Stimulated activated CD8-positive, alpha-beta memory T cell treated with anti-CD3 and anti-CD28 coated beads, Interleukin-12 subunit alpha, Interleukin-12 subunit beta, amount 100 ng/mL, for 24 hours (primary cell): ENCODE measurements at regions not wholly inside any gene's neighbourhood (a gene's known extent, or its start where the extent isn't known, plus 50 kb on each side); places are given as distances from the start of the nearest gene placed in this dataset.
"Not testable (repeated sequence)": the region's sequence is repeated elsewhere in the genome, so short reads cannot be mapped to it uniquely, and the experiment has no call there.

Experiments
- DNase-seq: peaks from one replicate; pipeline ENCODE4 v3.0.0-alpha.2; 2020; ENCODE audit errors: extremely low read depth

DNA sequence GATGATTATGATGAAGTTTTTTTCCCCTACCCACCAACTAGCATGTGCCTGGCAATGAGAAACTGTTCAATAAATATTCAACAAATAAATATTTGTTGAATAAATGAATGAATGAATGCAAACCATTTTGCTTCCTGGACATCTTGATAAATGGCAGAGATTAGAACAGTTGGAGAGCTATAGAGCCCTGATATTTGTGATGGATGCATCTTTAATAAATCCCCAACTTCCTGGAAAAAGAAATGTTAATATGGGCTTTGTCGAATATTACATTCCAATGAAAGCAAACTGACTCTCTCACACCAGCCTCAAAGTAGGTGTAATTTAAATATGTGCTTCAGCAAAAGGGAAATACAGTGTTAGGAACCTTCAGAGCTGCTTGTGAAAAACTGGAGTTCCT is 419.7 kb downstream of the MID1IP1 start:
- DNase-seq = no peak

DNA sequence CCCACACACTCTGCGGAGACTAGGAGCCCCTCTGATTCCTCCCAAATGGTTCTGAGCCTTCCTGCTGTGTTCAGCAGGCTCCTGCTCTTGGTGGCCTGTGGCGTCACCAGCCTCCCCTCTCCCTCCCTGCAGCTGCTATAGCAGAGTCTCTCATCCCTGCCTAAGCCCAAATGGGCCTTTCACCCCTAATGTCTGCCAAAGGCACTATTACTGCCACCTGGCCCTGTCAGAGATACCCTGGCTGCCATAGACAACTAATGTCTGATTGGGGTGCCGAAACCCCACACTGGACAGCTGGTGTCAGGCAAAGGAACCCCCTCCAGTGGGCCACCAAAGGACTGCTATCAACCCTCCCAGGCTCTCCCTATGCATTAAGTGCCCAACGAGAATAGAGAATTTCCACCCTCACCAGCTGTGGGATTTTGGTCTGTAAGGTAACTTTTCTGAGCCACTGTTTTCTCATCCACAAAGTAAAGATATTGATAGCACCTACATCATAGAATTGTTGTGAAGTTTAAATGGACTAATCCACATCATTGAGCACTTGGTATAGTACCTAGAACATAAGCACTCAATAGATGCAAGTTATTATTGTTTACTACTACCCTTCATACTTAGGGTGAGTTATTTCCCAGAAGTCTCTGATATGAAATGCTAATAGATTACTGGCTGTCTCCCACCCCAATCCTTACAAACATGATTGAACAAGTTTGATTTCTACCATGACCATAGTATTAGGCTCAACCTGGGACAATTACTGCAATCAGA is 421.3 kb downstream of the MID1IP1 start:
- no peak for DNase-seq

DNA sequence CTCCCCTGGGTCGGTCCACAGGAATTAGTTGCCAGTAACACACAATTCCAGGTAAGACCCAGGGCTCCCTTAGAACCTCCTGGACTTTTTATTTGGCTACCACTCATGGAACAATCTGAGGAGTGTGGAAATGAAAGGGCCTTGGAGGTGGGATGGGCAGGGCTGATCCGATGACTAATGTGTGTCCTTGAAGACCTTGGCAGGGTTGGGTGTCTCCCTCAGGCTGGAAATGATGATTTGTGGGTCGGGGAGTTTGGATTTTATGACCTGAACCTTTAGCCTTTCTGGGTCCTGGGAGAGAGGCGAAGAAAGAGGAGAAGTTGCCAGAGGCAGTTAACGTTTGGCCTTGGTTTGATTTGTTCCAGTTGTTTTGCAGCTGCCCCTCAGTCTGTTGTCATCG is 425.0 kb downstream of the MID1IP1 start:
- DNase-seq = no peak

DNA sequence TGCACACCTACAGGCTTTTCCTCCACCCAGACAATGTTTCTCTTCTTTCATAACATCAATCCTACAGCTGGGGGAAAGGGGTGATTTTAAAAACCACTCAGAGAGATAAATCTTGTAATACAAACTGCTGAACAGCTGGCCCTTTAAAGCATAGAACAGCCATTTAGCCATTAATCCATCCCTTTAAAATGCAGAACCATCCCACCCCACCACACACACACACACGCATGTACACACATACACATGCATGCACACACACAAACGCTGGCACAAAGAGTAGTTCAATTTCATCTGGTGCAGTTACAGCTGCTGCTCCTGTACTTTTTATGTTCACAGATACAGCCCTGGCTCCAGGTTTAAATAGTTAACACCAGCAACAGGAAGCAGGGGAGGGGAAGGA is 426.1 kb downstream of the MID1IP1 start:
- DNase-seq = no peak

DNA sequence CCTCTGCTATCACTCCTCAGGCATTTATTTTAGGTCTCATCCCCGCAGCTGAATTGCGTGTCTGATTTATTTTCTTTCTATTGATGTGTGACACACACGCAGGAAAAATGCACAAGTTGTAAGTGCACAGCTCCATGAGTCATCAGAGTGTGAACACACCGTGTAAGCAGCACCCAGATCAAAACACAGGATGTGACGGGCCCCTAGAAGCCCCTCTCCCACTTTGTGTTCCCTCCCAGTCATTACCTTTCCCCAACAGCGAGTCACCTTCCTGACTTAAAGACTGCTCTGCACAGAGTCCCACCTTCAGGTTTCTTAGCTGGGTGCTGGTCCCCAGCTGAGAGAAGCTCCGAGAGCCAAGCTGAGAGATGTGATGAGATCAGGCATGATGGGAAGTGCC is 436.7 kb downstream of the MID1IP1 start:
- DNase-seq = no peak

DNA sequence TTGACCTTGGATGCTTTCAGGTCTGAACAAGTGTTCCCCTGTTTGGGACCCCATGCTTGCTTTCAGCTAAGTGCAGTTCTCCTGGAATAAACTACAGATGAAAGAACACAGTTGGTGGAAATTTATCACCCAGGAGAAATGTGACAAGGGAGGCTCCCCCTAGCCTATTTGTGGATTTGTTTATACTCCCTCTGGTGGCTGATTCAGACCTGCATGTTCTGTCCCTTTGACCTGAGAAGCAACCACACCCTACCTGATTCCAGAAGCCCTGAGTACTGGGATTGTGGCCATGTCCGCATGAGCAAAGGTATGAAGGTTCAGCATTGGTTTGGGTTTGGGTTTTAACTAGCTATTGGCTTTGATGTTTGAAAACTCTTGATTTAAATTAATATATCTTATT is 440.9 kb downstream of the MID1IP1 start:
- no peak for DNase-seq

DNA sequence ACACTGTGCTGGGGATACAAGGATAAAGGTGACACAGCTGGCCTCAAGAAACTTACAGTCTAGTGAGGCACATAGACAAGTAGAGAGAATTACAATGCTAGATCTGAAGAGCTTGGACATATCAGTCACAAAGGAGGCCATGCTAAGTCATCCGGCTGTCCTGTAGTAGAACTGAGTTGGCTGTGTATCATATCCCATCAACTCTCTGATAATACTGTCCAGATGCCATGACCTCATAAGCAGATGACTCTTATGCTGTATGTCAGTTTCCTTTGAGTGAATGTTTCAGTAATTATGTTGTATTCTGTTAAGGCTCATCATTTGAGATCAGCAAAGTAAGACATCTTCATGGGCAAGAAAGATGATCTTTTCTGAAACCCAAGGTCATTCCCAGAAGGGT is 442.9 kb downstream of the MID1IP1 start:
- no peak for DNase-seq

DNA sequence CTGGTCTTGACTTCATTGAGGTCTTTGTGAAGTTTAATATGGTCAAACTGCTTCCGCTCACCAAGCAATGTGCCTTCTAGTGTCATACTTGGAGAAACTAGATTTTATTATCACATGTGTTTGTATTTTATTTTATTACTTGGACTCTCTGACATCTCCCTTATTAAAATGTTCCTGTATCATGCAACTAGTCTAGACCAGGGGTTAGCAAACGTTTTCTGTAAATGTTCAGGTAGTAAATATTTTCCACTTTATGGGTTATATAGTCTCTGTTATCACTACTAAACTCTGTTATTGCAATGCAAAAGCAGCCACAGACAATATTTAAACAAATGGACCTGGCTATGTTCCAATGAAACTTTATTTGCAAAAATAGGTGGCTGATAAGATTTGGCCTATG is 443.8 kb downstream of the MID1IP1 start:
- no peak for DNase-seq

DNA sequence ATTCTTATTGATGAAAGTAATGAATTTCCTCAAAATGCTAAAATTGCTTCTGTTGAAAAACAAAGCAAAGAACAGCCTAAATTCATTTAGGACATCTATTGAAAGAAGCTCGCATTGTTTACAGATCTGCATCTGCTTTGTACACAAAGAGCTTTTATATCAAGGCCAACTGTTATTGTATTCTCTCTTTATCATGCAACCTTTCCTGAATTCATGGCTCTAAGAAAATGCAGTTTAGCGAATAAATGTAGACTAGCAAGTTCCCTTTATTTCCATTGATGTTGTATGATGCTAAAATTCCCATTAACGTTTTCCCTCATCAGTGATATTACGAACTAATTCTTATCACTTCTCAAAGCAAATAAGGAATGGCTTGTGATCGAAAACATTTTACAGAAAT is 446.3 kb downstream of the MID1IP1 start:
- DNase-seq = no peak

DNA sequence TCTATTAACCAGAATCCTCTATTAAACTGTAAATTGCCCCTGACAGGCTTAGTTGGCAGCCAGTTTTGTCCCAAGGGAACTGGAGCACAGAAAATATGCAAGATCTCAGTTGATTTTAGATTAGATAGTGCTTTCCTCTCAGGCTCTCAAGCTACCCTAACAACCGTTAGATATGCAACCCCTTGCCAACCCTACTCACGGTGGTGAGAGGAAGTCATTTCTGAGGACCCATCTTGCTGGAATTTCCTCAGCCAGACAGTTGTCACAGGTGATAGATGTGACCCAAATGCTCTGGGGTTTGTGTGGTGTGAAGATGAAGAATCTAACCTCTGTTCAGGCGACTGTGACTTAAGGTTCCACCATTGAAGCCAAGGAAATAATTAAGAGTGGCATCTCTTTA is 447.1 kb downstream of the MID1IP1 start:
- DNase-seq = no peak

DNA sequence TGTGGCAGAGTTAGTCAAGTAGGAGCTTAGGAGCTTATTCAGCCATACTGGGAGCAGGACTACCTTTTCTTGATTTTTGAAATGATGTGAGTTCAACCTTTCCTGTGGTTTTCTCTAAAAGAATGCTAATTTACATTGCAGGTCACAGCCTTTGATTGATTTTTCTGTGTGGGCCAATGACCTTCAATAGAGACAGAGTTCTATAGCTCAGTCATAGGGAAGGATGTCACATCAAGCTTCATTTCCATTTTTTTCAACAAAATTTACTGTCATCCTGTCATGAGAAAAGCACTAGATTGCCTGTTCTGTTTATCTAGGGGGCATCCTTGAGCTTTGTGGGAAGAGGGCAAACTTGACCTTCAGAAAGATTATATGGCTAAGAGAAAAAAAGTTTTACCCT is 448.7 kb downstream of the MID1IP1 start:
- DNase-seq = no peak

DNA sequence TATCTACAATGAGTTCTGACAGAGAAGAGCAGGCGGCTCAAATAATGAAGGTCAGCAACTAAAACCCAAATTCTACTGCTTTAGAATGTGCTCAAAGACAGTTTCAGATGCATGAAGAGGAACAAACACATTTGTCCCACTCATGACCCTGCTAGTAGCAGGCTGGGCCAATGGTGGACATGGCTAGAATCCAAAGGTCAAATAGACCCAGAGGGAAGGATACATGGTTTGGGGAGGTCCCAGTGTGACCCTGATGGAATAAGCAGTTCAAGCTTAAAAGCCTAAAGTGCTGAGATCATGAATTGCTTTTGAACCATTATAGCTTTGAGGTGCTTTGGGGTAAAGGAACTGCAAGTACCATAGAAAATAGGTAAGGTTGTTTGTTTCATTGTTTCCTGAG is 450.7 kb downstream of the MID1IP1 start:
- no peak for DNase-seq

DNA sequence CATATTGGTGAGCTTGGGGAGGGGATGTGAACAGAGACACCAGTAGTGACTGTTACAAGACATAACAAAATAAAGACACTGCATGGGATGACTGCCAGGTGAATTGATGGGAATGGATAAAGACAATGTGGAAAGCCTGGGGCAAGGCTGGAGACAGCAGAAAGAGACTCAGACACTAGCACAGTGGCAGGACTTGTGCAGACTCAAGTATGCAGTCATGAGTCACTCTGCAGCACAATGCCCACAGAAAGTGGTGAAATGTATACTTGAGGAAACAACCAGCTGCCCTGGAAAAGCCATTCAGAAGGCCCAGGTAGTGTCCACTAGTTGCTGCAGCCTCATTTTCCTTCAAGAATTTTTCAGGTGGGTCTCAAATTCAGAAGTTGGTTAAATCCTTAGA is 452.3 kb downstream of the MID1IP1 start:
- DNase-seq = no peak

DNA sequence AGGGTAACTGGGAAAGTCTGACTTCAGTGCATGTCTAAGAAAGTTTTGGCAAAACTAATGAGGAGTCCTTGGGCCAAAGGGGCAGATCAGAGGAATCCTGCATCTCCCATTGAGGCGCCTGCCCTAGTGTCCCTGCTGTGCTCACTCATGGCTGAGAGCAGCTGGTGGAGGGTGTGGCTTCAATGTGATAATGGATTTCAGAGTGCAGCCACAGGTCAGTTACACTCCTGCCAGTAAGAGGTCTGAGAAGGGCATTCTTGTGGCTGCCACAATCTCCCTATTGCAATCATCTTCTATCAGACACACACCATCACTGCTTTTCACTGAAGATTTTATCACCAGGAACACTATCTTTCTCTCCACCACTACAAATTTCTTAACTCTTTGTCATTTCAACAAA is 457.1 kb downstream of the MID1IP1 start:
- DNase-seq = no peak

DNA sequence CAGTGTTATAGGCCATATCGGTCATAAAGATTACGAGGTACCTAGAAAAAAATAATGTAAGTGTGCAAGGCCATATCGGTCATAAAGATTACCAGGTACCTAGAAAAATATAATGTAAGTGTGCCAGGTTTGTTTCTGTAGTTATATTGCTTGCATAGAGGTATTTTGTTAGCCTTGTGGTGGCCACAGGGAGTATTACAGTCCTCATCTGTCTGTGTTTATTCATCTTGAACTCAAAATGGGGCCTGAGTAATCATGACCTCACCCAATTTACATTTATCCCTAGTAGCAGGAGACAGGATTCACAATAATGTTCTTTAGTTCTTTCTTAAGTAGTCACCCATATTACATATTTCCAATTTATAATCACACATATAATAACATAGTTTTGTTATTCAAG is 459.7 kb downstream of the MID1IP1 start:
- DNase-seq = no peak

DNA sequence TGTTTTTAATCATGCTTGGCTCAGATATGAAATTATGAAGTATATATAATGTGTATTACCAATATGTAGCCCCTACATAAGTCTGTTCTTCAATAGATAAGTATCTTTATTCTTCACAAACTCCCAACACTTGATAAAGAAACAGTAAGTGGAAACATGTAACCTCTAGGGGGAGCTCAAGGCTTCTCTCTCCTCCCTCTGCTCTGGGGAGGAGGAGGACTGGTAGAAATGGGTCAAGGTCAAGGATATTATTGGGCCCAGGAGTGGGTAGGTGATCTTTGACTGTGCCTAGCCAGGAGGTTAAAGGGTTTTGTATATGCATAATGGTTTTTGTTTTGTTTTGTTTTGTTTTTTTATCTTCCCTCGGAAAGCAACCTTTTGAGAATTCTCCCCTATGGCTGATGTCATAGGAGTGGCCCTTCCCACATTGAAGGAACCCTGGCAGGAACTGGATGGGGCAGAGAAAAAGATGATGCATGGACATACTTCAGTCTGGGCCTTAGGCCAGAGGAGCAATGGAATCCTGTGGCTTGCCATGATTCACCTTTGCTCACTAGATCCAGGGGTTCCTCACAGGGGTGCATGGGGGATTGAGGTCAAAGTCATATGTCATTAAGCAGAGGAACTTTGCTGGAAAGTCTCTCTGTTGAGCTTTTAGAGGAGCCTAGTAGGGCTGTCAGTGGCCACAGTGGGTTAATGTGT is 460.3 kb downstream of the MID1IP1 start:
- DNase-seq = no peak

DNA sequence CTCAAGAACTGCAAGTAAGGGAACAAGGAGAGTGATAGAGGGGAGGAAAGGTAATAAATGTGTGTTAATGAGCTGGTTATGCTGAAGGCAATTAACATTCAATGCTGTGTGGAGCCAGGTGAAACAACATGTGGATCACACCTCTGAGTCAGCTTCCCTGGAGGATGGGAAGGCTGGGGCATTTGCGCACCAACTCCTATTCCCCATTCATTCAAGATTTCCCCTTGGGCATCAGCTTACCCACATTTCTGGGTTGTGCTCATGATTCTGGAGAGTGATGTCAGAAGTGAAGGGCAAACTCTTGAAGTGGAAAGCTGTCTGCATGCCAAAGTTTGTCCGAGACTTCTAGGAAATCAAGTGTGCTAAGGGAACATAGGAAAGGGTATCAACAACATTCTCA is 461.4 kb downstream of the MID1IP1 start:
- DNase-seq = no peak

DNA sequence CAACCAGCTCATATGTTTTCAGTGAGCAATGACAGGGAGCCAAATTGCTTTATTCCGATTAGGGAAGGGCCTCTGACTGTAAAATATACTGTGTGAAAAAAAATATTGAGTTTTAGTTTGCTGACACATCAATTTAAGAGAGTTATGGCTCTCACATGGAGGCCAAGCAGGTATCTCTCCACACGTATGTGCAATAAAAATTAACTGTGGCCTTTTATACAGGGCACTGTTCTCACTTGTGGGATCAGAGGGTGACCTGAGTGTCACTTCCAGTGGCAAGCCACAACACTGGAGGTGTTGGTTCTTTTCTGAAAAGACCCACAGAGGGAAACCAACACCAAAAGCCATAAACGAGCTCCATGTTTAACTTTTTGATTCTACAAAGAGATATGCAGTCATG is 462.8 kb downstream of the MID1IP1 start:
- DNase-seq = no peak

DNA sequence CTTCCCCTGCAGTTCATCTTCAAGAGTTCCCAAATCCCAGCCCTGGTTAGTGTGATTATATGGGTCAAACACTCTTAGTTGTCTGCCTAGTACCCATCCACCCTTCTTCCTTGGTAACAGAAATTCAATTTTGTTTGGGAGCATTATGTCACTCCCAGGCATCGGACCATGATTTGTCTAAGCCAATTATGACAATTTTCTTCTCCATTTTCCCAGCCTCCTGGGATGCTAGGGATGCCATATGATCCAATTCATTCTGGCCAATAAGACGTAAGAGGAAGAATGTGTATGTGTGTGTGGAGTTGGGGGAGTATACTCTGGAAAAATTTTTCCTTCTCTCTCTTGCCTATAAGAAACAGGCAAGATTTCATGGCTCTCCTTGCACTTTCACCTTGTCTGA is 465.9 kb downstream of the MID1IP1 start:
- DNase-seq = no peak

DNA sequence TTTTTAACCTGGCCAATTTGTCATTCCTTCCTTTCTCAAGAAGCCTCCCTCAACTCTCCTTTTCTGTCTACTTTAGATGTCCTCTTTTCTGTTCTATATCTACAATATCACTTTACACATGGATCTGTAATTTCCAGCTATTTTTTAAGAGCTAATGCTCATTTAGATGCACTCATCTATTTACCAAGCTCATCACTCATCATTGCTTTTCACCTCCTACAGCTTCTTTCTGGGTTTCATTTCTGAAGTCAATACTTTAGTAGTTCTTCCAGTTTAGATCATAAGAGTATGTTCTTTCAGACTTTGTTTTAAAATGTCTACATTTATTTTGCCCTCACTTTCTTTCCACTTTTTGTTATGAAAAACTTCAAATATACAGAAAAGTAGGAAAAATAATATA is 466.9 kb downstream of the MID1IP1 start:
- DNase-seq = no peak

DNA sequence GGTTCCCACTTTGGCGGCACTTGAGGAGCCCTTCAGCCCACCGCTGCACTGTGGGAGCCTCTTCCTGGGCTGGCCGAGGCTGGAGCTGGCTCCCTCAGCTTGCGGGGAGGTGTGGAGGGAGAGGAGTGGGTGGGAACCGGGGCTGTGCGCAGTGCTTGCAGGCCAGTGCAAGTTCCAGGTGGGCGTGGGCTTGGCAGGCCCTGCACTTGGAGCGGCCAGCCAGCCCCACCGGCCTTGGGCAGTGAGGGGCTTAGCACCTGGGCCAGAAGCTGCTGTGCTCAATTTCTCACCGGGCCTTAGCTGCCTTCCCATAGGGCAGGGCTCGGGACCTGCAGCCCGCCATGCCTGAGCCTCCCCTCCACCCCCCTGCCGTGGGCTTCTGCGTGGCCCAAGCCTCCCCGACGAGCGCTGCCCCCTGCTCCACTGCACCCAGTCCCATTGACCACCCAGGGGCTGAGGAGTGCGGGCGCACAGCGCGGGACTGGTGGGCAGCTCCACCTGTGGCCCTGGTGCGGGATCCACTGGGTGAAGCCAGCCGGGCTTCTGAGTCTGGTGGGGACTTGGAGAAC is 474.3 kb downstream of the MID1IP1 start:
- DNase-seq = no peak

DNA sequence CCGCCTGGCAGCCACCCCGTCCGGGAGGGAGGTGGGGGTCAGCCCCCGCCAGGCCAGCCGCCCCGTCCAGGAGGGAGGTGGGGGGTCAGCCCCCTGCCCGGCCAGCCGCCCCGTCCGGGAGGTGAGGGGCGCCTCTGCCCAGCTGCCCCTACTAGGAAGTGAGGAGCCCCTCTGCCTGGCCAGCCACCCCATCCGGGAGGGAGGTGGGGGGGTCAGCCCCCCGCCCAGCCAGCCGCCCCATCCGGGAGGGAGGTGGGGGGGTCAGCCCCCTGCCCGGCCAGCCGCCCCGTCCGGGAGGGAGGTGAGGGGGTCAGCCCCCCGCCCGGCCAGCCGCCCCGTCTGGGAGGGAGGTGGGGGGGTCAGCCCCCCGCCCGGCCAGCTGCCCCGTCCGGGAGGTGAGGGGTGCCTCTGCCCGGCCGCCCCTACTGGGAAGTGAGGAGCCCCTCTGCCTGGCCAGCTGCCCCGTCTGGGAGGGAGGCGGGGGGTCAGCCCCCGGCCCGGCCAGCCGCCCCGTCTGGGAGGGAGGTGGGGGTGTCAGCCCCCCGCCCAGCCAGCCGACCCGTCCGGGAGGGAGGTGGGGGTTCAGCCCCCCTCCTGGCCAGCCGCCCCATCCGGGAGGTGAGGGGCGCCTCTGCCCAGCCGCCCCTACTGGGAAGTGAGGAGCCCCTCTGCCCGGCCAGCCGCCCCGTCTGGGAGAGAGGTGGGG is 476.6 kb downstream of the MID1IP1 start:
- DNase-seq = not testable (repeated sequence)

DNA sequence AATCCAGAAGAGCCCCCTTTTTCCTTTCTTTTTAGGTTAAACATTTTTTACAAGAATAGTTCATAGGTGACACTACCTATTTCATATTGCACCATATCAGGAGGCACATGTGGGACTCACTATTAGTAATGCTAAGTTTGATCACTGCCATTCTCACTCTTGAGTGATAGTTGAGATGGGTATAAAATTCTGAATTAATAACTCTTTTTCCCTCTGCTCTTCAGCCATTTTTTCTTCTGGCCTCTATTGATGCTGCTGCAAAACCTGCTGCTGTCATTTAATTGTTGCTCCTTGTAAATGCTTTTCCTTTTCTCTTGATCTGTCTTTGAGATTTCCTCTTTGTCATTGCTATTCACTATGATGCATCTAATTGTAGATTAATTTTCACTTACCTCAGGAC is 482.0 kb downstream of the MID1IP1 start:
- DNase-seq = no peak
